CMK (cell line): ENCODE measurements at regions not wholly inside any gene's neighbourhood (a gene's known extent, or its start where the extent isn't known, plus 50 kb on each side); places are given as distances from the start of the nearest gene placed in this dataset.

Experiments used
- DNase-seq: peaks from one replicate; pipeline ENCODE4 v3.0.0-alpha.2; 2010; ENCODE audit warnings: low read depth

GRCh38 chr2:65532326-65532725, 99.9 kb upstream of the SPRED2 start:
- DNase-seq = no peak

GRCh38 chr2:65530547-65531320, 98.3 kb upstream of the SPRED2 start:
- no peak for DNase-seq

DNA sequence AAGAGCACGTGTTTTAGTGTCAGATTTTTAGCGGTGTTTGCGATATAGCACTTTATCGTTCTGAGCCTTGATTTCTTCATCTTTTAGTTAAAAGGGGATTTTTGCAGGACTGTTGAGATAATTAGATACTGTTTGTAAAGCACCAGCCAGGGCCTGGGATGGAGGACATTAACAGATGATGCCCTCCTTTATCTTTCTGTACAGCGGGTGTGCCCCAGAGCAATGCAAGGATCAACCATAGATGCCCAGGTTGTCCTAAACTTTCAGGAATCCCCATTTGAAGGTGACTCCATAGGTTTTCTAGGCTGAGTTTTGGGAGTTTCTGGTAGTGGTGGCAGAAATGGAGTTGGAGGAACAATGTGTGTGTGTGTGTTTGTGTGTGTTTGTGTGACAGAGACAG, 97.0 kb upstream of the SPRED2 start:
- DNase-seq = no peak

DNA sequence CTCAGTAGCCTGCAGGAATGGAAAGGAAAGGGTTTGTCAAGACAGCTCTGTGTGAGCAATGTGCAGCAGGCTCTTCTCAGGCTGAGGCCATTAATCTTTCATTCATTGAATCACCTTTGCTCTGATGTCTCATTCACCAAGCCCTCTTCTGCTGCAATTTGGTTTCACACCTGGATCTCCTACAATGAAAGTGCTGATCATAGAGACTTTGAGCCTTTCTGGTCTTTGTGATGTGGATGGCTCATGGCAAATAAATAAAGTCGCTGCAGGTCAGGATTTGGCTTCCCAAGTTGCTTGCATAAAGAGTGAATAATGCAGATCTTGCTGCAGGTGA, 95.8 kb upstream of the SPRED2 start:
- DNase-seq = no peak

DNA sequence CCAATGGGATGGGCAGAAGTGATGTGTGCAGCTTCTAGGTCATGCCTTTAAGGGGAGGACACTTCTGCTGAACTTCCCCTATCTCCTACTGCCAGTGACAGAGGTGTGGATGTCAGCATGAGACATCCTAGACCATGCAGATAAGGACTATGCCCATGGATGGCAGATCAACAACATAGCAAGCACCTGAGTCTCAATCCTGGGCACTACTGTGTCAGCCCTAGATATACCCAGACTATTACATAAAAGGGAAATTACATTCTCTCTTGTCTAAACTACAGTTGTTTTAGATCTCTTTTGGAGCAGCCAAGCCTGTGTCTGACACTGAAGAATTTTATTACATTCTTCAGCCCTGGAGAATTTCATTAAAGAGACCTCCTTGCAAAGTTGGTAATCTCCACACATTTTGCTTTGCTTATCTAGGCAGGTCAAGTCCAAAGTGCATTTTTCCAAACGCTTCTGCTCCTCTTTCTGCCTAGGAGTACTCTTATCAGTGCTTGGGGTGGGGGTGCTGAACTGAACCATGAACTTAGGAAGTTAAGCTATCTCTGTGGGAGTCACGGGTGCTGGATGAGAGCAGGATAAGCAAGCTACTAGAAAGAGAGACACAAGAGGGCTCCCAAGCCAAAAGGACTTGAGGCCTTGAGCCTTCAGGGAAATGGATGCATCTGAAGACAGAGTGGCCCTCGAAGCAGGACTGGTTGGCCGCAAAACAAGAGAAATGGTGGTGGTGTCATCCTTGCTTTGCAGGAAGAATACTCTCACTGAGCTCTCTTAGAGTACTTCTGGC, 95.2 kb upstream of the SPRED2 start:
- no peak for DNase-seq

GRCh38 chr2:65525616-65526231, 93.3 kb upstream of the SPRED2 start:
- no peak for DNase-seq

DNA sequence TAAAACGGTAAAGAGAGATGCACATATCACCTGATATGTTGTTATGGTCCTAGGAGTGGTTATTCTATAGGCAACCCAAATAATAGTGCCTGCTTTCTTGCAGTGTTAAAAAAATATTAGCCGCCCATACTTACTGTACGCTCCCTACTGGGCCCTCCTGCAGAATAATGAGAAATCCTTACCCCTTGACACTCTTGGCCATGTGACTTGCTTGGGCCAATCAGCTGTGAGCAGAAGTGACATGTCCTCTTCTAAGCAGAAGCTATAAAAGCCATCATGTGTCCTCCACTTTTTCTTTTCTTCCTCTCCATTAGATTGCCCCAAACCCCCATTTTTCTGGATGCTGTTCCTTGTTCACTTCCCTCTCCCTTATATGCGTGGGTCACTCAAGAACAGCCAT, 90.5 kb upstream of the SPRED2 start:
- DNase-seq = no peak

DNA sequence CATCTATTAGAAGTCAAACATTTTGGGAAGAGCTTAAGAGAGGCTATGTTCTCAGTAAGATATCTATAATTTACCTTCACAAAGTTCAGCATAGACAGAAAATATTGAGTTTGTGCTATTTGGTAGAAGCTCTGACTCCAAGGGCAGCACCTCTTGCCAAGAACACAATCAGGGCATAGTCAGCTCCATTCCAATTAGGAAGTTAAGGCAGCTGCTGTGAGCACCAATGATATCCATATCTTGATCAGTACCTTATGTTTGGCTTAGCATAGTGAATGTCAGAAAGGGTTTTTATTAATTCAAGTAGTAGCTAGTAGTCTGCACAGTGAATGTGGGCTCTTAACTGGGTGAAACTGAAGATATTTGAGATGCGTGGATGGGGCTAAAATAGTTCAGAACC, 86.4 kb upstream of the SPRED2 start:
- DNase-seq = no peak

GRCh38 chr2:65514555-65515195, 82.3 kb upstream of the SPRED2 start:
- no peak for DNase-seq

- DNase-seq = no peak
Observed at GRCh38 chr2:65512783-65513182, 80.4 kb upstream of the SPRED2 start.

DNA sequence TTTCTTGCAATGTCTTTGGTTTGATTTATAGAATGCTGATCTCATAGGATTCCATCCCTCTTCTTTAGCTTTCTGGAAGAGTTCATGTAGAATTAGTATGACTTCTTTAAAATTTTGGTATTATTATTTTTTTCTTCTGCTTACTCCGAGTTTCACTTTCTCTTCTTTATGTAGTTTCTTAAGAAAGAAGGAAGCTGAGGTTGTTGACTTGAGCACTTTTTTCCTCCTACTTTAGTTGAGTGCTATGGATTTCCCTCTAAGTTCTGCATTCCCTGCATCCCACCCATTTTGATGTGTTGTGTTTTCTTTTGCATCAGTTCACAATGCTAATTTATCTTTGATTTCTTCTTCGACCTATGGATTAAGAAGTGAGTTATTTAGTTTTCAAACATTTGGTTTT, 78.9 kb upstream of the SPRED2 start:
- DNase-seq = no peak

DNA sequence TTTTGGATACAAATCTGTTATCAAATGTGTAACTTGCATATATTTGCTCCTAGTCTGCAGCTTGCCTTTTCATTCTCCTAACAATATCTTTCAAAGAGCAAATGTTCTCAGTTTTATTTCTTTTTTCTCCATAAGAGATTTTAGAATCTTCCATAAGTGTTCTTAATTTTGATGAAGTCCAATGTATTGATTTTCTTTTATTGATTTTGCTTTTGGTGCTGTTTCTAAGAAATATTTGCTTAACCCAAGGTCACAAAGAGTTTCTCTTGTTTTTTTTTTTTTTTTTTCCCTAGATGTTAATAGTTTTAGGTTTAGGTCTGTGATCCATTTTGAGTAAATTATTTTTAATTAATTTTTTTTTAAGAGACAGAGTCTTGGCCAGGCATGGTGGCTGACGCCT, 75.8 kb upstream of the SPRED2 start:
- no peak for DNase-seq

DNA sequence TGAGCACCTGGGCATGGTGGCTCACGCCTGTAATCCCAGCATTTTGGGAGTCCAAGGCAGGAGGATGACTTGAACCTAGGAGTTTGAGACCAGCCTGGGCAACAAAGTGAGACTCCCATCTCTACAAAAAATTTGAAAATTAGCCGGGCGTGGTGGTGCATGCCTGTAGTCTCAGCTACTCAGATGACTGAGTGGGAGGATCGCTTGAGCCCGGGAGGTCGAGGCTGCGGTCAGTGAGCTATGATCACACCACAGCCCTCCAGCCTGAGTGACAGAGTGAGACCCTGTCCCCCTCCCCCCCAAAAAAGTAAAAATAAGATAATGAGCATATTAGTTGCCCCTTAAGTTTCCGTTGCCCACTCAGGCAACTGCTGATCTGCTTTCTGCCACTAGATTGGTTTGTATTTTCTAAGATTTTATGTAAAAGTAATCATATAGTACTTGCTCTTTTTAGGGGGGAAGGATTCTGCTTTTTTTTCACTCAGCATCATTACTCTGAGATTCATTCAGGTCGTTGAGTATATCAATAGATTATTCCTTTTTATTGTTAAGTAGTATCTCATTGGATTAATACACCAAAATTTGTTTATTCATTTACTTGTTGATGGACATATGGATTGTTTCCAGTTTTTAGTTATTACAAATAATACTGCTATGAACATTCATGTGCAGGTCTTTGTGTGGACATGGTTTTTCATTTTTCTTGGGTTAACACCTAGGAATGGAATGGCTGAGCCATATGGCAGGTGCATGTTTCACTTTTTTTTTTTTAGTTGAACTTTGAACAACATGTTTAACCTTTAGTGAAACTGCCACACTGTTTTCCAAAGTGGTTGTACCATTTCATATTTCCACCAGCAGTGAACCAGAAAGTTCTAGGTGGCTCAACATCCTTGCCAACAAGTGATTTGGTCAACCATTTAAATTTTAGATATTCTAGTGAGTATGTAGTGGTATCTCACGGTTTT, 75.0 kb upstream of the SPRED2 start:
- no peak for DNase-seq

GRCh38 chr2:65504814-65505697, 72.7 kb upstream of the SPRED2 start:
- no peak for DNase-seq

- no peak for DNase-seq
Observed at GRCh38 chr2:65504201-65504600, 71.8 kb upstream of the SPRED2 start.

DNA sequence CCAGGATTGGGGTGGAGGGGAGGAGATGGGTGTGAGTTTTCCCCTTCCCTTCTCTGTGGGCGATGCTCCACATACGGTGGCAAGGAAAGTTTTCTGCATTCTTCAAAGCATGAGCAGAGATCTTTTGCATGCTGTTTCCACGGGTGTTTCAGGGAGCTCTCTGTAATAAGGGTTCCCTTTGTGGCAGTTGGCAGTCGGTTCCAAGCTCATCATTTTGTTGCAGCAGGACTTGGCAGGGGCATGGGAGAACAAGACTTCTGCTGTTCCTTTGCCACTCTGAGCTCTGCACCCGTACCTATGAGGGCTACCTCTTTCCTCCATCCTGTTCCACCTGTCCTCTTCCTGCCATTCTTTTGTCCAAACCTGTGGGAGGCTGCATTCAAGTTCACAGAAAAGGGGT, 71.3 kb upstream of the SPRED2 start:
- no peak for DNase-seq

GRCh38 chr2:65501836-65502235, 69.4 kb upstream of the SPRED2 start:
- no peak for DNase-seq

- no peak for DNase-seq
Observed at GRCh38 chr2:65501074-65501473, 68.7 kb upstream of the SPRED2 start.

DNA sequence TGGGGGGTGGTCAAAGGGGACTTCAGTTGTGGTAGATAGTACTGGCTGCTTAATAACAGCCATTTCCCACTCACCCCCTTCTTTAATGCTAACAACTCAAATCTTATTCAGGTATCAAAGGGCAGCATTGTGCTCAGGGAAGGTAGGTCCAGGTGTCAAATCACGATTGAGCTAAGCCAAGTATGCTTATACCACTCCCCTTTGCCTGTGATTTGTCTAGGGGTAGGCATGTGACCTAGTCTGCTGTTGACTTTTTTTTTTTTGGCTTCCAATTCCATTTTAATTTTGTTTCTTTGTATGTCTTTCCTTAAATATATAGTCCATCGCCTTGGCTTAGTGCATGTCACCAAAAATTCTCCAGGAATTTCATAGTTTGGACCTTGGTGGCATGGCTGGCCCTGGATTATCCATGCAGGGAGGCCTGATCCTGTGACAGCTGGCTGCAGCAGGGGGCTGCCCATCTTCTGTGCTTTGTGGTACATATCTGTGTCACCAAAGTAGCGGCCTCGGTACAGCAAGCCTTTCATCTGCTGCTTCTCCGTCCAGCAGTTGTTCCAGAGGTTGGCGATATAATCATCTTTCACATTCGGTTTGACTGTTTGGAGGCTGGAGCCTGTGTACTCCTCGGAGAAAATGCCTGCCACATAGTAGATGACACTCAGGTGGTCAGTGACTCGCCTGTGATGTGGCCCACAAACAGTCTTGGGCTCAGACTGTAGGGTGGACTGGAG, 68.1 kb upstream of the SPRED2 start:
- DNase-seq = no peak

GRCh38 chr2:65499216-65499615, 66.8 kb upstream of the SPRED2 start:
- DNase-seq = no peak
